ENCODE measurements at regions not wholly inside any gene's neighbourhood (a gene's known extent, or its start where the extent isn't known, plus 50 kb on each side); places are given as distances from the start of the nearest gene placed in this dataset.

DNA sequence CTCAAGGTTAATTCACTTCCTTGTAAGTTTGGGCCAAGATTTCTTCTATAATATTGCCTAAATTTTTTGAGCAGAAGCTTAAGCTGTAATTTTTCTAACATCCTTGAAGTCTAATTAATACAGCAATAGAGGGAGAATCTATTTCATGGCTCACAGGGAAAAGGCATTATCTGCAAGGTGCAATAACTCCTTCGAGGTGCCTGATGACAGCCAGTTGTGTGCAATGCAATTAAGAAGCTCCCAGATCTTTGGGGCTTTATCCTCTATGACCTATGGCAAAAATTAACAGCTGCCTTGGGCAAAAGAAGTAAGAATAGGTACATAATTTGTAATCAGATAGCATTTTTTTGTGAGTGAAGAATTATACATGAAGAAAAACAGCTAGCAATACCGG is 554.6 kb upstream of the SALL3 start:
- Histone ChIP-seq H3K79me2 (ENCODE audit: control insufficient read depth, insufficient read depth, low read length) (no peaks in the 10 kb centered on the region), H3K27me3 (ENCODE audit: control insufficient read depth, extremely low read depth, insufficient read depth, low read length) (no peaks in the 10 kb centered on the region), H3K27ac (ENCODE audit: control insufficient read depth, insufficient read depth, low read length) (no peak overlapping the region), H2AFZ (ENCODE audit: control insufficient read depth, low read length) (no peak overlapping the region), H3K4me1 (ENCODE audit: control insufficient read depth, extremely low read depth, insufficient read depth, low read length) (no peaks in the 10 kb centered on the region), H3K36me3 (ENCODE audit: control insufficient read depth in 2 of 2, extremely low read depth in 1 of 2, insufficient read depth in 2 of 2, low read length in 2 of 2) (no peaks in the 10 kb centered on the region), H3K4me2 (ENCODE audit: control insufficient read depth, extremely low read depth, insufficient read depth, low read depth, low read length) (no peak overlapping the region), H3K4me3 (ENCODE audit: control insufficient read depth in 2 of 3, extremely low read depth in 1 of 3, insufficient read depth in 2 of 3, low read depth in 1 of 3, low read length in 3 of 3) (no peak overlapping the region), H3K9me3 (ENCODE audit: control insufficient read depth, low read depth, low read length) (peaks cover 15% of the 10 kb centered on the region), H3K9ac (ENCODE audit: control insufficient read depth, extremely low read depth, insufficient read depth, low read length) (no peak overlapping the region), H4K20me1 (ENCODE audit: control insufficient read depth, extremely low read depth, insufficient read depth, low read length) (no peaks in the 10 kb centered on the region), H3K9me1 (ENCODE audit: control insufficient read depth, extremely low read depth, insufficient read depth, low read length) (no peaks in the 10 kb centered on the region)
- dilution Hi-C loops (cut with MboI; ENCODE audit: extremely low pct_ligation_motif_present, low sequenced_read_pairs): no loop called here
- FAIRE-seq (no peak), DNase-seq (ENCODE audit: low read depth, low spot score) (no peak)
- TF ChIP-seq, protein P1, sequence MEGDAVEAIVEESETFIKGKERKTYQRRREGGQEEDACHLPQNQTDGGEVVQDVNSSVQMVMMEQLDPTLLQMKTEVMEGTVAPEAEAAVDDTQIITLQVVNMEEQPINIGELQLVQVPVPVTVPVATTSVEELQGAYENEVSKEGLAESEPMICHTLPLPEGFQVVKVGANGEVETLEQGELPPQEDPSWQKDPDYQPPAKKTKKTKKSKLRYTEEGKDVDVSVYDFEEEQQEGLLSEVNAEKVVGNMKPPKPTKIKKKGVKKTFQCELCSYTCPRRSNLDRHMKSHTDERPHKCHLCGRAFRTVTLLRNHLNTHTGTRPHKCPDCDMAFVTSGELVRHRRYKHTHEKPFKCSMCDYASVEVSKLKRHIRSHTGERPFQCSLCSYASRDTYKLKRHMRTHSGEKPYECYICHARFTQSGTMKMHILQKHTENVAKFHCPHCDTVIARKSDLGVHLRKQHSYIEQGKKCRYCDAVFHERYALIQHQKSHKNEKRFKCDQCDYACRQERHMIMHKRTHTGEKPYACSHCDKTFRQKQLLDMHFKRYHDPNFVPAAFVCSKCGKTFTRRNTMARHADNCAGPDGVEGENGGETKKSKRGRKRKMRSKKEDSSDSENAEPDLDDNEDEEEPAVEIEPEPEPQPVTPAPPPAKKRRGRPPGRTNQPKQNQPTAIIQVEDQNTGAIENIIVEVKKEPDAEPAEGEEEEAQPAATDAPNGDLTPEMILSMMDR (optimal IDR thresholded peaks at IDR 0.05 in 1 of 3, IDR thresholded peaks at IDR 0.05 in 1 of 3, conservative IDR thresholded peaks at IDR 0.05 in 1 of 3; ENCODE audit: extremely low read depth in 1 of 3, insufficient read depth in 2 of 3, low read length in 3 of 3): no peak
- no peak for TF ChIP-seq EZH2 (IDR thresholded peaks at IDR 0.05; ENCODE audit: low read length)

DNA sequence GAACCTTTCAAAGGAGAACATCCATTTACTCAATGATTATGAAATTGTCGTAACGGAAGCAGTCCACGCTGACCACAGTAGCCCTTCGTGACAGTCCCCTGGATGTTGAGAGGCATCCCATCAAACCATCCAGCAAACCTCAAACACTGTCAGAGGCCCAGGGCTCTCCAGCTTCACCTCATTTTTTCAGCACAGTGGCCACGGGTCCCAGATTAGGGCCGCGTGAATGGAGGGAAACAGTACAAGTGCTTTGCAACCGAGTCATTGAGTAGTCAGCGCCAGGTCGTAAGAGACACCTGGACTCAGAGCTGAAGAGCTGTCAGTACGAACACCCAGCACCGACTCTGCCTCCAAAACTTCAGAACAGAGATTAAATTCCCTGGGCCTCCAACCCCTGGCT is 552.5 kb upstream of the SALL3 start:
- H3K9me1 ChIP-seq (ENCODE audit: control insufficient read depth, extremely low read depth, insufficient read depth, low read length): no peaks in the 10 kb centered on the region
- H3K4me1 ChIP-seq (ENCODE audit: control insufficient read depth, extremely low read depth, insufficient read depth, low read length): no peaks in the 10 kb centered on the region
- no peak for TF ChIP-seq EZH2 (IDR thresholded peaks at IDR 0.05; ENCODE audit: low read length)
- TF ChIP-seq, protein P1 (optimal IDR thresholded peaks at IDR 0.05 in 1 of 3, IDR thresholded peaks at IDR 0.05 in 1 of 3, conservative IDR thresholded peaks at IDR 0.05 in 1 of 3; ENCODE audit: extremely low read depth in 1 of 3, insufficient read depth in 2 of 3, low read length in 3 of 3): no peak
- no peak overlapping the region for H3K4me3 ChIP-seq (ENCODE audit: control insufficient read depth in 2 of 3, extremely low read depth in 1 of 3, insufficient read depth in 2 of 3, low read depth in 1 of 3, low read length in 3 of 3)
- no peaks in the 10 kb centered on the region for H4K20me1 ChIP-seq (ENCODE audit: control insufficient read depth, extremely low read depth, insufficient read depth, low read length)
- DNase-seq (ENCODE audit: low read depth, low spot score): no peak
- no peak overlapping the region for H3K27ac ChIP-seq (ENCODE audit: control insufficient read depth, insufficient read depth, low read length)
- FAIRE-seq: no peak
- H3K9me3 ChIP-seq (ENCODE audit: control insufficient read depth, low read depth, low read length): peaks cover 8% of the 10 kb centered on the region
- no peak overlapping the region for H3K9ac ChIP-seq (ENCODE audit: control insufficient read depth, extremely low read depth, insufficient read depth, low read length)
- H3K27me3 ChIP-seq (ENCODE audit: control insufficient read depth, extremely low read depth, insufficient read depth, low read length): no peaks in the 10 kb centered on the region
- dilution Hi-C loops (cut with MboI; ENCODE audit: extremely low pct_ligation_motif_present, low sequenced_read_pairs): no loop called here
- H3K4me2 ChIP-seq (ENCODE audit: control insufficient read depth, extremely low read depth, insufficient read depth, low read depth, low read length): no peak overlapping the region
- no peaks in the 10 kb centered on the region for H3K36me3 ChIP-seq (ENCODE audit: control insufficient read depth in 2 of 2, extremely low read depth in 1 of 2, insufficient read depth in 2 of 2, low read length in 2 of 2)
- no peaks in the 10 kb centered on the region for H3K79me2 ChIP-seq (ENCODE audit: control insufficient read depth, insufficient read depth, low read length)
- H2AFZ ChIP-seq (ENCODE audit: control insufficient read depth, low read length): no peak overlapping the region

Data from keratinocyte (primary cell).